Gastroesophageal sphincter (tissue), 3 donors: ENCODE measurements at regions not wholly inside any gene's neighbourhood (a gene's known extent, or its start where the extent isn't known, plus 50 kb on each side); places are given as distances from the start of the nearest gene placed in this dataset.

ENCODE experiments used
- CTCF ChIP-seq, 4 experiments: fragments of 200-600 bp in 2 of 4; fragments of 450-650 bp in 2 of 4; sonication (generic) in 1 of 4; IDR thresholded peaks; one replicate each; pipeline ENCODE4 v1.5.1; 2017 to 2019; ENCODE audit warnings: antibody characterized with exemption in 4 of 4, mild to moderate bottlenecking in 2 of 4, moderate library complexity in 2 of 4
- EP300 ChIP-seq: sonication (generic); formaldehyde crosslinking; IDR thresholded peaks from one replicate; pipeline ENCODE4 v1.6.1; 2017; ENCODE audit warnings: antibody characterized with exemption, mild to moderate bottlenecking
- POLR2A ChIP-seq, 2 donors: fragments of 450-650 bp; IDR thresholded peaks; one replicate each; pipeline ENCODE4 v1.6.1; 2017; ENCODE audit warnings: antibody characterized with exemption in 2 of 2, mild to moderate bottlenecking in 2 of 2, moderate library complexity in 1 of 2

GRCh38 chr4:181078196-181078595, 1165.0 kb upstream of the TENM3 start:
- TF ChIP-seq CTCF (IDR thresholded peaks at IDR 0.05) = no peak
- TF ChIP-seq POLR2A (IDR thresholded peaks at IDR 0.05) = no peak
- no peak for TF ChIP-seq EP300
